GM21367 (cell line): ENCODE measurements at regions not wholly inside any gene's neighbourhood (a gene's known extent, or its start where the extent isn't known, plus 50 kb on each side); places are given as distances from the start of the nearest gene placed in this dataset.

Experiments used
- ATAC-seq: cut with Tn5 transposase; IDR thresholded peaks from one replicate; pipeline ENCODE4 v1.9.1; 2021; ENCODE audit not compliant: unreplicated experiment

- no peak for ATAC-seq
Observed at GRCh38 chr2:5290900-5291546, 401.2 kb upstream of the SOX11 start.

DNA sequence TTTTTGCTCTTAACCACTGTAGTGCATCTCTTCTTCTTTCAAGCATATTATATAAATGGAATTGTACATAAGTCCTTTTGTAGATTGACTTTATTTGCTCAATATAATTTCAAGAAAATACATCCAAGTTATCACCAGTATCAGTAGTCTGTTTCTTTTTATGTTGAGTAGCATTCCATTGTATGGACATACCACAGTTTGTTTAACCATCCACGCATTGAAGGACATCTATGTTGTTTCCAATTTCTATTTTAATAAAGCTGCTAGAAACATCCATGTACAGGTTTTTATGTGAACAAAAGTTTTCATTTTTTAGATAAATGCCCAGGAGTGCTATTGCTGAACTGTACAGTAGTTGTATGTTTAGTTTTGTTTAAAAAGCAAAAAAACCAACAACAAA, 387.5 kb upstream of the SOX11 start:
- no peak for ATAC-seq

- ATAC-seq: no peak
Observed at GRCh38 chr2:5315041-5315440, 377.1 kb upstream of the SOX11 start.

DNA sequence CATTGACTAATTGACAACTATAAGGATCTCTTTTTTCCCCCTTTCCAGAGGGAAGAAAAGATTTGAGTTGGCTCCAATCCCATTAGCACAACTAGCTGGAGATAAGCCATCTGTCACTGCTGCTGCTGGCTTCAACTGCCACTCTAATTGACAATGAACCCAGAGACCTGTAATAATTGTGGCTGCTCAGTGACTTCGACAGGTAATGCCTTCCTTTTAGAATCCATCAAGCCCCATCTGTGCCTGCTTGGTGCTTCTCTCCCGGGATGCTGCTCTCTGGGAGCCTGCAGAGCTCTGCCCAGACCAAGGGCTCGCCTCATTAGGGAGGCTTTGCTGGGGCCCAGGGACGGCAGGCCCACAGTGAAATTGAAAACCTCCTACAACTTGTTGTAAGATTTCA, 376.7 kb upstream of the SOX11 start:
- ATAC-seq: no peak

- no peak for ATAC-seq
Observed at GRCh38 chr2:5316001-5316490, 376.1 kb upstream of the SOX11 start.

- no peak for ATAC-seq
Observed at GRCh38 chr2:5319493-5319892, 372.7 kb upstream of the SOX11 start.

DNA sequence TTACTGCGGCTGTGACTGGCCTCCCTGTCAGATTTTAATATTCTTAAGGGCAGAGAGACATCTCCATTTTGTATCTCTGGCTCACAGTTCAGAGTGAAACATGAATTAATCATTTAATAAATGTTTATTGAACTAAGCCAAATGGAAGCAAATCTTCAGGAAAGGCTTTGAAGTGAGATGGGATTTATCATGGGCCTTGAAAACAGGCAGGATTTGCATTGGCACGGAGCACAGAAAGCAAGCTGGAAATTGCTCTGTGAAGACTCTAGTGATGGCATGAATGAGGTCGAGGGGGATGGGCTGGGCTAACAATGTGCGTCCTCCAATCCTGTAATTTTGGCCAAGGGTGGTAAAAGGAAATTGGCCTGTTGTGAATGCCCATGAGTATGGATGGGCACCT, 369.8 kb upstream of the SOX11 start:
- no peak for ATAC-seq

GRCh38 chr2:5325523-5325922, 366.7 kb upstream of the SOX11 start:
- no peak for ATAC-seq

DNA sequence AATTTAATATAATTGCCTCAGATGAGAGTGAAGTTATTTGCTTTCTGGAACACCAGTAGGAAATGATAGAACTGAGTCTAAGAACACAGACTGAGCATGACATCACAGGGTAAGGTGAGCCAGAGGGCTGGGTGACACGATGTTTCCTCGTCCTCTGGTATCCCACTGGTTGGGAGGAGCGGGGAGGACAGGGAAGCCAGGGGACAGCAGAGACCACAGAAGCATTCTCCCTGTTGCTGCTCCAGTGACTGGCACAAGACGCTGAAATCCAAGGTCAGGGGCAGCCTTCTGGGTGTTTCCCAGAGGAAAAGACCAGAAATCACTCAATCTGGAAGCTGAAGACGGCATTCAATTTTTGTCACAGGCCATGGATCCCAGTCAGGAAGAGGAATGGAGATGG, 363.4 kb upstream of the SOX11 start:
- no peak for ATAC-seq

DNA sequence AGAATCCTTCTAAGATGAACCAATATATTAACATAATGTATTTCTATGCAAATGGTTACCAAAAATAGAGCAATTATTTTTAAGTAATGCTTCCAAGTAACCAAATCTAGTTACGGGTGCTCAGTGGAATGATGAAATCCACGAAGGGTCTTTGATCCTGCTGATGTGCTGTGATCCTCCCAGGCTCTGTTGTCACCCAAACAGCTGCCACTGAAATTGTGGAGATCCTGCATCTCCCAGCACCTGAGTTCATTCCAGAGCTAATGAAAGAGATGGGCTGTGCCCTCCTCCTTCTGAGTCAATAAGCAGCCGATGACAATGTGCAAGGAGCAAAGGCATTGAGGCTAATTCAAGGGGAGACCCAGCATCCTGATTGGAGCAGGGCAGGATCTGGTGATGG, 362.4 kb upstream of the SOX11 start:
- ATAC-seq: no peak

GRCh38 chr2:5330961-5331360, 361.2 kb upstream of the SOX11 start:
- no peak for ATAC-seq

GRCh38 chr2:5332925-5333324, 359.3 kb upstream of the SOX11 start:
- ATAC-seq: no peak

DNA sequence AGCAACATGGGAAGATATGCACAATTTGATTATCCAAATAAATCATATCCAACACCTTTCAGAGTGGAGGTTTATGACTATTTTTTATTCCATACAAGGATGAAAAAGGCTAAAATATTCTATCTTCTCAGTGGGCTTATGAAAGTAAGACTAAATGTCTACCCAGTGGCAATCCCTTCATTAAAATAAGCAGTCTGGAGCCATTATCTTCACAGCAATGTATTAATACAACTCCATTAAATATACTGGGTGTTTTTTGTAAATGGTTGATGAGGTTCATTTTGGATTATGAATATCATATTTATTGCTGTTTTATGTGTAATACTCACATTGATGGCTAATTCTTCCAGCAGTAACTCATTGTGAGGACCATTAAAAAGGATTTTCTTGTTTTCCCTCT, 352.7 kb upstream of the SOX11 start:
- no peak for ATAC-seq

DNA sequence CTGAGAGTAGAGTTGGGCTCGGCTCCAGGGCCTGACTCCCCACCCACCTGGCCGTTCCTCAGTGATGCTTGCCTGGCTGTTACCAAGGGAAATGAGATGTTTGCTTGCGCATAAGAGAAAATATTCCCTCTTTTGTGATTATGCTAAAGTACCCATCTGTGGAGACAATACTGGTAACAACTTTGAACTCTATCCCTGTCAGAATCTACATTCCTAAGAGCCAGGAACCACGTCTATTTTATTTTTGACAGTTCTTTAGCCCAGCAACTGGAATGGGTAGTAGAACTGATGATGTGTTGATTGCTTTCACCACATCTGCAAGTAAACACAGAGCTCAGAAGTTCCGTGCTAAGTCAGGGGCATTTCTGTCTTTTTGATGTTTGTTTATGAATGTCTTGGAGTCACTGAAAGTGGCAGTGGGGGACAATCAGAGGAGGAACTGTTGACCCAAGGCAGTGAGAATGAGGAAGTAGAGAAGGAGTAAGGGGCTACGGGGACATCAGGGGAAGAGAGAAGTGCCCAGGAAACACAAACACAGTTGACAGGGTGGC, 348.3 kb upstream of the SOX11 start:
- ATAC-seq: no peak

- no peak for ATAC-seq
Observed at GRCh38 chr2:5352286-5352685, 339.9 kb upstream of the SOX11 start.

DNA sequence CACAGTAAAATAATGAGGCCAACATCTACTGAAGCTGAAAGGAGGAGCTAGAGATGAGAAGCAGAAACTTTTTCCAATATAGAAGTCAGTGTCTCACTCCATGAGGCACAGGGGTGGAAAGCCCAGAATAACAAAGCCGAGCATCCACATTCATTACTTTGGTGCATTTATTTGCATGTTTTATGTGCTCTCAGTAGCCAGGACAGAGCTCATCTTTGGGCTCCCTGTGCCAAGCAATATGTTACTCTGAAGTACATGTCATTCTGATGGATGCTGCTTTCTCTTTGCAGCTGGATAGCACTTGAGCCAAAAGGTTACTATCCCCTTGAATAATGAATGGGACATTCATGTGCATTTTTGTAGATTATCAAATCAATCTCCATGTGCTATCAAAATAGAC, 338.6 kb upstream of the SOX11 start:
- ATAC-seq: no peak

GRCh38 chr2:5359397-5359796, 332.8 kb upstream of the SOX11 start:
- no peak for ATAC-seq

DNA sequence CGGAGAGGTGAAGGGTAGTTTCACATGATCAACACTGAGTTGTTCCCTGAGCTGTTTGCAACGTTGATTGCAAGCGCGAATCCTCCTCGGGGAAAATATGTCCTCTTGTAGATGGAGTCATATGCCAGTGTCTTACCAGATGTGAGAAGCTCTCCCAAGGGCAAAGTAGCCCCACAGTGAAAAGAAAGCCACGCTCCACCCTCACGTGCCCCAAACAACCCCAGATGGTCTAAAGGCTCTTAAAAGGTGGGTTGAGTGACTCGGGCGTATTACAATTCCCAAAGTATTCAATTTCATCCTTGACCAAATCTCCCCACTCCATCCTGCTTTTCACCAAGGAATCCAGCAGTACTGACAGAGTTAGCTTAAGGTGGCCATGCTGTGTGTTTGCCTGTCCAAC, 332.1 kb upstream of the SOX11 start:
- no peak for ATAC-seq

DNA sequence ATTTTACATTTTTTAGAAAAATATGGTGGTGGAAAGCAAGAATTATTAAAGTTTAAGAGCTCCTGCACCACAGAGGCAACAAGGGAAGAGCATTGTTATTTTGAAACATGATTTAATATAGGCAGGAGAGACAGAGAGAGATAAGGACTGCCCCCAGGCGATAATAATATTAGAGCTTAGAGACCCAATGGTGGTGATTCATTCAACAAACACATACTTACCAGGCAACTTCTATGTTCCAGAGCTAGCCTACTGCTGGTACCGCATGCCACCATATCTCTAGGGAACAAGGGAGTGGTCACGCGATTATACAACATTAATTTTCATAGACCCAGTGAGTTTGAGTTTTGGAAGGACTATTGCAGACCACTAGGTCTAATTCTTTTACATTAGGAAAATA, 327.8 kb upstream of the SOX11 start:
- ATAC-seq: no peak

DNA sequence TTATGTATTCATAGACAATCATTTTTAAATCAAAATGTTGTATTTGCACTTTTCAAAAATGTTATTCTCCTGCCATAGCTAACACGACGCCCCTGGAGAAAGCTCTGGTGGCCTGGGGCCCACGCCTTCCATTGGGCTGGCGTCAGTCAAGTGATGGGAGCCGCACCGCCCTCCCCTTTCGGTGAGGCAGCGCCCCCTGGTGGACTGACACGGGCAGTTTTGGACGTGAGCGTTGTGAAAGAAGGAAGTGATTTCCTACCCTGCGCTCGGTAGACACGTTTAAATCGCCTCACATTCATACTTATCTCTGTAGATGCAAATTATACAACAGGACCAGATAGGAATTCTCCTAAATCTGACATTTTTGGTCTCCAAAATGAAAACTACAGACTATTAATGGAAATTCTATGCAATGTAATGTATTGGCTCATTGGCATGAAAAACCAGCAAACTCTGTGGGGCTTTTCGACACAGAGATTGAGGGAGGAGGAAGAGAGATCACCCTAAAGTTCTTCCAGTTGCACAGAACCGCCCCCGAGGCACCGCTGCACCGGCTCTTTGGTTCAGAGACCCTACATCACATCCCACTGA, 326.2 kb upstream of the SOX11 start:
- ATAC-seq: peak; percentile 99

DNA sequence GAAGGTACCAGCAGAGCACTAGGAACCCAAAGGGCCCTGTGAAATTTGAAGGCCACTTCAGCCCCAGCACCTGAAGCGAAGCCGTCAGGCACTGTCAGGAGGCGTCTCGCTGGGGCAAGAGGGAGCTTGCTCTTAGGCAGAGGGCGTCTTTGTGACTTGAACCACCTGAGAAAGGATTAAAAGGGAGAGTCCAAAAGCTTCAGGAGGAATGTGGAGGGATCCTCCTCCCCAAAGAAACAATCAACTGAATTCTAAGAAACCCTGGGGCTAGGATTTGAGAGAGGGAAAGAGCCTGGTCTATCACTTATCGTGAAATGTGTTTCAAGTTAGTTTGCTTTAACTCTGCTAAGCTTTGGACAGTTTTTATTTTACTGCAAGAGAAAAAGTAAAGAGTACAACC, 324.9 kb upstream of the SOX11 start:
- no peak for ATAC-seq

- no peak for ATAC-seq
Observed at GRCh38 chr2:5368263-5368662, 323.9 kb upstream of the SOX11 start.

GRCh38 chr2:5369510-5369909, 322.7 kb upstream of the SOX11 start:
- no peak for ATAC-seq
